Keratinocyte (primary cell): ENCODE measurements at regions not wholly inside any gene's neighbourhood (a gene's known extent, or its start where the extent isn't known, plus 50 kb on each side); places are given as distances from the start of the nearest gene placed in this dataset.
A peak's percentile ranks its signal among the peaks of the same experiment; 100 is the strongest.

Experiments used
- DNase-seq: peaks from one replicate; pipeline ENCODE4 v3.0.0-alpha.2; 2011; ENCODE audit warnings: low read depth, missing footprints, low spot score
- FAIRE-seq: peaks from 2 replicates; lab custom pipeline; 2011; peaks lifted over from hg19 to GRCh38; lab: Jason Lieb, UNC
- H2AFZ ChIP-seq: 2 replicates; pipeline ENCODE4 v1.6.0; 2012; ENCODE audit warnings: low read length, control low read depth, inconsistent platforms; ENCODE audit not compliant: control insufficient read depth
- H3K27ac ChIP-seq: 2 replicates; pipeline ENCODE4 v1.5.1; 2011; ENCODE audit warnings: low read length; ENCODE audit not compliant: control insufficient read depth, insufficient read depth
- H3K27me3 ChIP-seq: 3 replicates; pipeline ENCODE4 v1.6.0; 2011; ENCODE audit warnings: low read length; ENCODE audit not compliant: control insufficient read depth, insufficient read depth; ENCODE audit errors: extremely low read depth
- H3K36me3 ChIP-seq, 2 experiments: 2 replicates in 1 of 2; 3 replicates in 1 of 2; pipeline ENCODE4 v1.5.1; 2011; ENCODE audit warnings: low read length in 2 of 2, mild to moderate bottlenecking in 1 of 2; ENCODE audit not compliant: control insufficient read depth in 2 of 2, insufficient read depth in 2 of 2; ENCODE audit errors: extremely low read depth in 1 of 2
- H3K4me1 ChIP-seq: 3 replicates; pipeline ENCODE4 v1.5.1; 2011; ENCODE audit warnings: low read length; ENCODE audit not compliant: control insufficient read depth, insufficient read depth; ENCODE audit errors: extremely low read depth
- H3K4me2 ChIP-seq: 3 replicates; pipeline ENCODE4 v1.6.0; 2011; ENCODE audit warnings: low read depth, low read length; ENCODE audit not compliant: control insufficient read depth, insufficient read depth; ENCODE audit errors: extremely low read depth
- H3K4me3 ChIP-seq, 3 experiments: fragments of 200-600 bp in 1 of 3; sonication (generic) in 1 of 3; 2 replicates in 2 of 3; 3 replicates in 1 of 3; pipeline ENCODE4 v1.5.1; 2011 to 2016; ENCODE audit warnings: low read length in 3 of 3, mild to moderate bottlenecking in 3 of 3, control low read depth in 2 of 3, inconsistent platforms in 1 of 3, low read depth in 1 of 3, mixed read lengths in 1 of 3, mixed run types in 1 of 3, moderate library complexity in 1 of 3; ENCODE audit not compliant: control insufficient read depth in 2 of 3, insufficient read depth in 2 of 3; ENCODE audit errors: extremely low read depth in 1 of 3
- H3K79me2 ChIP-seq: 2 replicates; pipeline ENCODE4 v1.6.0; 2012; ENCODE audit warnings: low read length; ENCODE audit not compliant: control insufficient read depth, insufficient read depth
- H3K9ac ChIP-seq: 3 replicates; pipeline ENCODE4 v1.6.0; 2011; ENCODE audit warnings: low read length; ENCODE audit not compliant: control insufficient read depth, insufficient read depth; ENCODE audit errors: extremely low read depth
- H3K9me1 ChIP-seq: 3 replicates; pipeline ENCODE4 v1.6.0; 2011; ENCODE audit warnings: low read length; ENCODE audit not compliant: control insufficient read depth, insufficient read depth; ENCODE audit errors: extremely low read depth
- H3K9me3 ChIP-seq: 2 replicates; pipeline ENCODE4 v1.5.1; 2012; ENCODE audit warnings: low read depth, low read length; ENCODE audit not compliant: control insufficient read depth
- H4K20me1 ChIP-seq: 3 replicates; pipeline ENCODE4 v1.6.0; 2011; ENCODE audit warnings: low read length; ENCODE audit not compliant: control insufficient read depth, insufficient read depth; ENCODE audit errors: extremely low read depth
- EZH2 ChIP-seq: IDR thresholded peaks from one replicate; pipeline ENCODE4 v1.6.1; 2012; ENCODE audit warnings: inconsistent platforms, mild to moderate bottlenecking, low read length, moderate library complexity
- dilution Hi-C: fragments of 300-500 bp; cut with MboI; formaldehyde crosslinking; loops from one replicate; pipeline ENCODE4 v1.7.0; 2020; ENCODE audit warnings: low sequenced_read_pairs; ENCODE audit not compliant: extremely low pct_ligation_motif_present
- TF ChIP-seq, protein P1 (sequence below), 3 experiments: IDR thresholded peaks in 1 of 3; conservative IDR thresholded peaks in 1 of 3; optimal IDR thresholded peaks in 1 of 3; 2 replicates in 2 of 3; 3 replicates in 1 of 3; pipeline versions ENCODE3 to v1.5.1; 2011; ENCODE audit warnings: low read length in 3 of 3, mild to moderate bottlenecking in 3 of 3, moderate library complexity in 2 of 3, control low read depth in 1 of 3, inconsistent platforms in 1 of 3; ENCODE audit not compliant: insufficient read depth in 2 of 3; ENCODE audit errors: extremely low read depth in 1 of 3

DNA sequence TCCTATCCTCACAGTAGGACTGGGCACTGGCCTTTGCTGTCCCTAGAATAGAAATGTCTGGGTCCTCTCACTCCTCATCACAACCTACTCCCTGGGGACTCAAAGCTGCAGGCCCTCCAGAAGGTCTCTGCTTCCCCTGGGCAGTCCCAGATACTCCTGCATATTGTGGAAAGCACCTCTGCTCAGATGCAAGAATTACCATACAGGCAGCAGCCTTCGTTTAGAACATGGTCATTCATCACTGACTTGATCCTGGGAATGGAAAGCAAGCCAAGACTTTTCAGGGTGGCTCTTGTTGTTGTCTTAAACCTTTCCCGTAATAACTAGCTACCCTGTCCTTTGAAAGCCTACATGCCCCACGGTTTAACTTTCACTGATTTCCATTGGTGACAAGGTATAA lies 53.1 kb upstream of the NPAS2 start:
- Histone ChIP-seq H3K4me1 (peaks cover 24% of the 10 kb centered on the region), H3K27ac (no peak overlapping the region), H3K9me1 (no peaks in the 10 kb centered on the region), H3K9me3 (no peaks in the 10 kb centered on the region), H3K4me2 (peak overlapping the region; percentile 25), H3K36me3 (no peaks in the 10 kb centered on the region), H3K79me2 (no peaks in the 10 kb centered on the region), H4K20me1 (no peaks in the 10 kb centered on the region), H2AFZ (no peak overlapping the region), H3K27me3 (no peaks in the 10 kb centered on the region), H3K9ac (no peak overlapping the region), H3K4me3 (no peak overlapping the region)
- DNase-seq (no peak), FAIRE-seq (peak; percentile 75)
- no peak for TF ChIP-seq EZH2
- TF ChIP-seq, protein P1, sequence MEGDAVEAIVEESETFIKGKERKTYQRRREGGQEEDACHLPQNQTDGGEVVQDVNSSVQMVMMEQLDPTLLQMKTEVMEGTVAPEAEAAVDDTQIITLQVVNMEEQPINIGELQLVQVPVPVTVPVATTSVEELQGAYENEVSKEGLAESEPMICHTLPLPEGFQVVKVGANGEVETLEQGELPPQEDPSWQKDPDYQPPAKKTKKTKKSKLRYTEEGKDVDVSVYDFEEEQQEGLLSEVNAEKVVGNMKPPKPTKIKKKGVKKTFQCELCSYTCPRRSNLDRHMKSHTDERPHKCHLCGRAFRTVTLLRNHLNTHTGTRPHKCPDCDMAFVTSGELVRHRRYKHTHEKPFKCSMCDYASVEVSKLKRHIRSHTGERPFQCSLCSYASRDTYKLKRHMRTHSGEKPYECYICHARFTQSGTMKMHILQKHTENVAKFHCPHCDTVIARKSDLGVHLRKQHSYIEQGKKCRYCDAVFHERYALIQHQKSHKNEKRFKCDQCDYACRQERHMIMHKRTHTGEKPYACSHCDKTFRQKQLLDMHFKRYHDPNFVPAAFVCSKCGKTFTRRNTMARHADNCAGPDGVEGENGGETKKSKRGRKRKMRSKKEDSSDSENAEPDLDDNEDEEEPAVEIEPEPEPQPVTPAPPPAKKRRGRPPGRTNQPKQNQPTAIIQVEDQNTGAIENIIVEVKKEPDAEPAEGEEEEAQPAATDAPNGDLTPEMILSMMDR (optimal IDR thresholded peaks at IDR 0.05 in 1 of 3, IDR thresholded peaks at IDR 0.05 in 1 of 3, conservative IDR thresholded peaks at IDR 0.05 in 1 of 3; ENCODE audit: extremely low read depth in 1 of 3, insufficient read depth in 2 of 3, low read length in 3 of 3): no peak
- dilution Hi-C loops: no loop called here

- FAIRE-seq (no peak), DNase-seq (no peak)
- H3K9ac ChIP-seq: no peak overlapping the region
- no peak overlapping the region for H3K4me3 ChIP-seq
- H4K20me1 ChIP-seq: no peaks in the 10 kb centered on the region
- no peaks in the 10 kb centered on the region for H3K79me2 ChIP-seq
- TF ChIP-seq, protein P1 (optimal IDR thresholded peaks at IDR 0.05 in 1 of 3, IDR thresholded peaks at IDR 0.05 in 1 of 3, conservative IDR thresholded peaks at IDR 0.05 in 1 of 3; ENCODE audit: extremely low read depth in 1 of 3, insufficient read depth in 2 of 3, low read length in 3 of 3): no peak
- TF ChIP-seq EZH2: no peak
- no peaks in the 10 kb centered on the region for H3K36me3 ChIP-seq
- peak overlapping the region; percentile 25 for H3K4me2 ChIP-seq
- H3K27me3 ChIP-seq: no peaks in the 10 kb centered on the region
- peak overlapping the region; percentile 11 for H3K27ac ChIP-seq
- H2AFZ ChIP-seq: no peak overlapping the region
- H3K9me1 ChIP-seq: no peaks in the 10 kb centered on the region
- H3K4me1 ChIP-seq: peaks cover 24% of the 10 kb centered on the region
- H3K9me3 ChIP-seq: no peaks in the 10 kb centered on the region
- dilution Hi-C loops: no loop called here
Measured at GRCh38 chr2:100767224-100767653, 52.7 kb upstream of the NPAS2 start.
